Cardiac muscle cell (in vitro differentiated cells and primary cell): ENCODE measurements at regions not wholly inside any gene's neighbourhood (a gene's known extent, or its start where the extent isn't known, plus 50 kb on each side); places are given as distances from the start of the nearest gene placed in this dataset.

ENCODE experiments used
- DNase-seq, 2 donors: peaks; one replicate each; pipeline versions ENCODE4 v3.0.0 to v3.0.0-alpha.2; 2010 to 2017; ENCODE audit warnings: low read depth in 1 of 2, low spot score in 1 of 2
- H3K27ac ChIP-seq: fragments of 200-600 bp; sonication (generic); 2 replicates; pipeline ENCODE4 v1.5.1; 2016
- H3K27me3 ChIP-seq: fragments of 200-600 bp; sonication (generic); 2 replicates; pipeline ENCODE4 v1.6.0; 2016; ENCODE audit warnings: control low read depth
- H3K36me3 ChIP-seq: fragments of 200-600 bp; sonication (generic); 2 replicates; pipeline ENCODE4 v1.5.1; 2016; ENCODE audit warnings: control low read depth
- H3K4me1 ChIP-seq: fragments of 200-600 bp; sonication (generic); 2 replicates; pipeline ENCODE4 v1.8.1; 2017; ENCODE audit warnings: low read depth, mild to moderate bottlenecking, mixed run types
- H3K4me3 ChIP-seq: fragments of 200-600 bp; sonication (generic); 2 replicates; pipeline ENCODE4 v1.5.1; 2016; ENCODE audit warnings: mild to moderate bottlenecking
- H3K9me3 ChIP-seq: fragments of 200-600 bp; sonication (generic); 2 replicates; pipeline ENCODE4 v1.5.1; 2017; ENCODE audit warnings: low read depth, mild to moderate bottlenecking, control low read depth
- TF ChIP-seq, protein P1 (sequence below): IDR thresholded peaks from 2 replicates; pipeline ENCODE4 v1.5.1; 2012; ENCODE audit warnings: low read depth, mild to moderate bottlenecking, low read length

DNA sequence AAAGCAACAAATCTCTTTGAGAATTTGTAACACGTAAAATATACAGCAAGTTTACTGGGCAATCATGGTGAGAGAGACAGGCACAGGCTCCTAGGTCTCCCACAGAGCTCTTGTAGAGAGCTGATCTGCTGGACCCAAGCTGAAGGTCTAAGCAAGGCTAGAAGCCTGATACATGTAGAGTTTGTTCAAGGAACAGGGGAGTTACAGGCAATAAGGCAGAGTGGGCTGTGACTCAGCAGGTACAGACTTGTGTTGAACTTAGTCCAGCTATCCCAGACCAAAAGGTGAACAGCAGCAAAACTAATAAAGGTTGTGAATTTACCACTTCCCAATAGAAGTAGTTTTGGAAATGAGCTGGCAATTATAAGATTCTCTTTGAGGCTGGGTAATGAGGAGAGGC is 273.6 kb downstream of the GRIN2B start:
- Histone ChIP-seq H3K27ac (no peak overlapping the region), H3K36me3 (no peaks in the 10 kb centered on the region), H3K27me3 (no peaks in the 10 kb centered on the region), H3K4me3 (no peak overlapping the region), H3K4me1 (no peaks in the 10 kb centered on the region), H3K9me3 (no peaks in the 10 kb centered on the region)
- no peak for DNase-seq
- TF ChIP-seq, protein P1, sequence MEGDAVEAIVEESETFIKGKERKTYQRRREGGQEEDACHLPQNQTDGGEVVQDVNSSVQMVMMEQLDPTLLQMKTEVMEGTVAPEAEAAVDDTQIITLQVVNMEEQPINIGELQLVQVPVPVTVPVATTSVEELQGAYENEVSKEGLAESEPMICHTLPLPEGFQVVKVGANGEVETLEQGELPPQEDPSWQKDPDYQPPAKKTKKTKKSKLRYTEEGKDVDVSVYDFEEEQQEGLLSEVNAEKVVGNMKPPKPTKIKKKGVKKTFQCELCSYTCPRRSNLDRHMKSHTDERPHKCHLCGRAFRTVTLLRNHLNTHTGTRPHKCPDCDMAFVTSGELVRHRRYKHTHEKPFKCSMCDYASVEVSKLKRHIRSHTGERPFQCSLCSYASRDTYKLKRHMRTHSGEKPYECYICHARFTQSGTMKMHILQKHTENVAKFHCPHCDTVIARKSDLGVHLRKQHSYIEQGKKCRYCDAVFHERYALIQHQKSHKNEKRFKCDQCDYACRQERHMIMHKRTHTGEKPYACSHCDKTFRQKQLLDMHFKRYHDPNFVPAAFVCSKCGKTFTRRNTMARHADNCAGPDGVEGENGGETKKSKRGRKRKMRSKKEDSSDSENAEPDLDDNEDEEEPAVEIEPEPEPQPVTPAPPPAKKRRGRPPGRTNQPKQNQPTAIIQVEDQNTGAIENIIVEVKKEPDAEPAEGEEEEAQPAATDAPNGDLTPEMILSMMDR: no peak

DNA sequence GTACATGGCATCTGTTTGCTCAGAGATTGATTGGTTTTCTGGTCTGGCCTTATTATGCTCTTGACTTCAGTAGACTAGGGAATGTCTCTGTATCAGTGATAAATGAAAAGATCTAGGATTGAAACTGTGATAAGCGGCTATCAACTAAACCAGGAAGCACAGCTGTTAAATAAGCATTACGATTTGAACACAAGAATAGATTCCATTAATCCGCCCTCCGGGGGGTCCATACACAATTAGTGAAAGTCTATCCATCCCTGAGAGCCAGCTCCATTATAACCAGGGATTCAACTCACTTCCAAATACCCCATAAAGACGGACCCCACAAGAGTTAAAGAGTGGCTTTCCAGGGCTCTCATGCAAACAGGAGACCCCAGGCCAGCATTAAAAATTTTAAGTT is 279.0 kb downstream of the GRIN2B start:
- TF ChIP-seq, protein P1: no peak
- Histone ChIP-seq H3K9me3 (no peaks in the 10 kb centered on the region), H3K27me3 (no peaks in the 10 kb centered on the region), H3K27ac (no peak overlapping the region), H3K4me1 (no peaks in the 10 kb centered on the region), H3K36me3 (no peaks in the 10 kb centered on the region), H3K4me3 (no peak overlapping the region)
- no peak for DNase-seq

DNA sequence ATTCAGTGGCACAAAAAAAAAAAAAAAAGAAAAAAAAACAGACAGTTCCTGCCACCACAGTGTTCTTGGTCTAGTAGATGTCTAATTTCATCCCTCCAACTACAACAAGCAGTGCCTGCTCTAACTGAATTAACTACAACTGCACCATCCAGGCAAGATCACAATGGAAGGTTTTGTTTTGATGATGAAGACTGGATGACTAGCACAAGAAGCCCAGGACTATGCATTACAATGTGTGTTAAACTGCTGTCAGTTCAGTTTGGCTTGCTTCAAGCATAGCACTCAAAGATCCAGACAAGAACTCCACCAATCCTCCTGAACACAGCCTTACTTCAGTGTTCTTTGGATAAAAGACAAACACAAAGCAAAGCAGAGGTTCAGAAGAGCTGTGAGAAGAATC is 279.9 kb downstream of the GRIN2B start:
- Histone ChIP-seq H3K36me3 (no peaks in the 10 kb centered on the region), H3K9me3 (no peaks in the 10 kb centered on the region), H3K4me3 (no peak overlapping the region), H3K4me1 (no peaks in the 10 kb centered on the region), H3K27me3 (no peaks in the 10 kb centered on the region), H3K27ac (no peak overlapping the region)
- no peak for DNase-seq
- TF ChIP-seq, protein P1: no peak

DNA sequence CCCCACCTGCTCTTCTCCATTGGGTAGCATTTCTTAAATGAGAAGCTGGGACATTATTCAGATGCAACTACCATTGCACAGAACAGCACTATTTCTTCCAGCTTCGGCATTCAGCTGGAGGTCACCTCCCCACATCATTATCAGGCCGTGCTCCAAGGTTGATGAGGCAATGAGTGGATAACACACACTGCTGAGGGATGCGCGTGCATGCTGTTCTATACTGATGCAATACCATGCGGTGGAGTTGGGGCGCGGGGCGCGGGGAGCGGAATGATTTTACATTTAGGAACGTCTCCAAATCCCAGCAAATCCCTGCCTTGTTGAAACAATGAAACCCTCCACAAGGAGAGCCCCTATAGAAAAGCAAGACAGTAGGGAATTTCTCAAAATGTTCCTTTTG is 283.4 kb downstream of the GRIN2B start:
- H3K27me3 ChIP-seq: no peaks in the 10 kb centered on the region
- H3K27ac ChIP-seq: no peak overlapping the region
- H3K36me3 ChIP-seq: no peaks in the 10 kb centered on the region
- H3K4me3 ChIP-seq: no peak overlapping the region
- H3K9me3 ChIP-seq: no peaks in the 10 kb centered on the region
- no peak for DNase-seq
- TF ChIP-seq, protein P1: no peak
- no peaks in the 10 kb centered on the region for H3K4me1 ChIP-seq

DNA sequence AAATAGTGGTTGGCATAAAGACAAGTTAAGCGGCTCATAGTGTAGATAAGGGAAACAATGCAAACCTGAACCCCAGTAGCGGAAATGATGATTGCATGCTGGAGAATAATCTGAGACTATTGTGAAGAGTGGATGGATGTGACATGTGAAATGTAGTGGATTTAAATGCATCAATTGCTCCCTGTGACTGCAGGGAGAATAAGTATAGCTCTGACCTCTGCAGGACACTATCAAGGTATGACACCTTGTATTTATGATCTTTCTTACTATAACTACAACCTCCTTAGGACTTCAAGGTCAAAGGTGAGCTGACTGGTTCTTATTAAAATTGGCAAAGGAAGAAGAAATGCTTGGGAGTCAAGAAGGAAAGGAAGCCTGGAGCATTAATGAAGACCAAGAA is 285.6 kb downstream of the GRIN2B start:
- no peaks in the 10 kb centered on the region for H3K4me1 ChIP-seq

More for the DNA sequence above, 285.6 kb downstream of the GRIN2B start:
- TF ChIP-seq, protein P1: no peak
- Histone ChIP-seq H3K4me3 (no peak overlapping the region), H3K9me3 (no peaks in the 10 kb centered on the region), H3K27ac (no peak overlapping the region), H3K27me3 (no peaks in the 10 kb centered on the region), H3K36me3 (no peaks in the 10 kb centered on the region)
- no peak for DNase-seq
